Breast epithelium (tissue), 4 donors: ENCODE measurements at regions not wholly inside any gene's neighbourhood (a gene's known extent, or its start where the extent isn't known, plus 50 kb on each side); places are given as distances from the start of the nearest gene placed in this dataset.
"Not testable (repeated sequence)": the region's sequence is repeated elsewhere in the genome, so short reads cannot be mapped to it uniquely, and the experiment has no call there.

ENCODE experiments used
- DNase-seq, 2 donors: peaks; one replicate each; pipeline ENCODE4 v3.0.0-alpha.2; 2019; ENCODE audit warnings: low spot score in 2 of 2
- H3K27ac ChIP-seq, 2 donors: fragments of 200-600 bp; sonication (generic) in 1 of 2; one replicate each; pipeline ENCODE4 v1.5.1; 2016 to 2019; ENCODE audit warnings: mild to moderate bottlenecking in 1 of 2
- H3K27me3 ChIP-seq, 2 donors: fragments of 200-600 bp; sonication (generic) in 1 of 2; one replicate each; pipeline versions ENCODE4 v1.5.1 to v1.6.0; 2017 to 2019; ENCODE audit warnings: control low read depth in 1 of 2, mild to moderate bottlenecking in 1 of 2
- H3K36me3 ChIP-seq: fragments of 200-600 bp; one replicate; pipeline ENCODE4 v1.5.1; 2019
- H3K4me1 ChIP-seq, 2 donors: fragments of 200-600 bp; sonication (generic); one replicate each; pipeline ENCODE4 v1.5.1; 2016 to 2019; ENCODE audit warnings: control low read depth in 1 of 2
- H3K4me3 ChIP-seq, 3 donors: fragments of 200-600 bp; sonication (generic); 1 replicate in 2 of 3; 2 replicates in 1 of 3; pipeline ENCODE4 v1.5.1; 2016 to 2019; ENCODE audit warnings: mild to moderate bottlenecking in 3 of 3, moderate library complexity in 2 of 3
- H3K9me3 ChIP-seq, 2 donors: fragments of 200-600 bp; sonication (generic) in 1 of 2; one replicate each; pipeline ENCODE4 v1.5.1; 2016 to 2019; ENCODE audit warnings: control low read depth in 1 of 2
- POLR2A ChIP-seq: fragments of 450-650 bp; IDR thresholded peaks from one replicate; pipeline ENCODE4 v1.6.1; 2016; ENCODE audit warnings: antibody characterized with exemption, mild to moderate bottlenecking, moderate library complexity
- POLR2AphosphoS5 ChIP-seq, 3 donors: sonication (generic); formaldehyde crosslinking; IDR thresholded peaks; one replicate each; pipeline ENCODE4 v1.6.1; 2017; ENCODE audit warnings: antibody characterized with exemption in 3 of 3
- intact Hi-C: fragments of 100-400 bp; cut with DNase I; formaldehyde crosslinking; loops from one replicate; pipeline ENCODE4 v1.15.1; 2023; ENCODE audit warnings: low total_unique reads
- TF ChIP-seq, protein P1 (sequence below), 3 donors: fragments of 450-650 bp; IDR thresholded peaks; one replicate each; pipeline ENCODE4 v1.5.1; 2016 to 2017; ENCODE audit warnings: antibody characterized with exemption in 3 of 3, mild to moderate bottlenecking in 3 of 3, moderate library complexity in 3 of 3

DNA sequence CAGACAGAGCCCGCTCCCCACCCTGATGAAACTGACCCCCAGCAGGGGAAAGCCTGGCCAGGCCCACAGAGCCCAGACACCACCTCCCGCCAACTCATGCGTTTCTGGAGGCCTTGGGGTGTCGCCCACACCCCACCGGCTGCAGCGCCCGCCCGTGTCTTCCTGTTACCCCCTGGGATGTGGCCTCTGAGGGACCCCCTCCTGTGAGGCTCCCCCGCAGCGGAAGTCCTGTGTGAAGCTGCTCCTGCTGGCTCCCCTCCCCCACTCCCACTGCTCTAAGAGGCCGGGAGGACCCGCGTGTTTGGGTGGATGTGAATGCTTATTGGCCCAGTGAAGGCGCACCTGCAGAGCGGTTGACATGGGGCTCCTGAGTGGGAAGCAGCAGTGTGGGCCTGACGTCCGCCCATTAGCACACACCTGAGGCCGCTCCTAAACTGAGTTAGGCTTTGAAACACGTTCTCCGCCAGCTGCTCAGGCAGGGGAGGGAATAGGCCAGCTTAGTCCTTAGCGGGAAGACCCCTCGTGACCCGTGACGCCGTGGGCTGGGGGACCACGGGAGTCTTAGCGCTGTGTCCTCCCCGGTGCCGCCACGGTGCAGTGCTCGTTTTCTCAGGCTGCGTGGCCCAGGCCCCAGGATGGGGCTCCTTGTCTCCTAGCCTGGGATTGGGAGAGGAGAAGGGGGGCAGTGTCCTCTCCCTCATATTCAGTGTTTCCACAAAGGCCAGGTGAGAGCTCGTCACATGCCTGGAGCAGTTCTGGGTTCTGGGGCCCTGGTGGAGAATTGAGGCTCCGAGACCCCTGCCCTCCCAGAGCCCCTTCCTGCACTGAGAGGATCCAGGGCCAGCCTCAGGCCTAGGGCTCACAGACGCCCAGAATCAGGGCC, 323.4 kb upstream of the SFSWAP start:
- H3K27ac ChIP-seq, result no peak overlapping the region
- H3K4me3 ChIP-seq, result no peak overlapping the region
- DNase-seq, result no peak
- H3K27me3 ChIP-seq, result peaks cover 0 to 75% of the 10 kb centered on the region in 2 donors
- TF ChIP-seq, protein P1, sequence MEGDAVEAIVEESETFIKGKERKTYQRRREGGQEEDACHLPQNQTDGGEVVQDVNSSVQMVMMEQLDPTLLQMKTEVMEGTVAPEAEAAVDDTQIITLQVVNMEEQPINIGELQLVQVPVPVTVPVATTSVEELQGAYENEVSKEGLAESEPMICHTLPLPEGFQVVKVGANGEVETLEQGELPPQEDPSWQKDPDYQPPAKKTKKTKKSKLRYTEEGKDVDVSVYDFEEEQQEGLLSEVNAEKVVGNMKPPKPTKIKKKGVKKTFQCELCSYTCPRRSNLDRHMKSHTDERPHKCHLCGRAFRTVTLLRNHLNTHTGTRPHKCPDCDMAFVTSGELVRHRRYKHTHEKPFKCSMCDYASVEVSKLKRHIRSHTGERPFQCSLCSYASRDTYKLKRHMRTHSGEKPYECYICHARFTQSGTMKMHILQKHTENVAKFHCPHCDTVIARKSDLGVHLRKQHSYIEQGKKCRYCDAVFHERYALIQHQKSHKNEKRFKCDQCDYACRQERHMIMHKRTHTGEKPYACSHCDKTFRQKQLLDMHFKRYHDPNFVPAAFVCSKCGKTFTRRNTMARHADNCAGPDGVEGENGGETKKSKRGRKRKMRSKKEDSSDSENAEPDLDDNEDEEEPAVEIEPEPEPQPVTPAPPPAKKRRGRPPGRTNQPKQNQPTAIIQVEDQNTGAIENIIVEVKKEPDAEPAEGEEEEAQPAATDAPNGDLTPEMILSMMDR (IDR thresholded peaks at IDR 0.05), result no peak
- TF ChIP-seq POLR2A (no peak), POLR2AphosphoS5 (IDR thresholded peaks at IDR 0.05) (no peak)
- intact Hi-C loops, result no loop called here
- H3K9me3 ChIP-seq, result no peaks in the 10 kb centered on the region
- H3K4me1 ChIP-seq, result no peaks in the 10 kb centered on the region
- H3K36me3 ChIP-seq, result no peaks in the 10 kb centered on the region

- H3K4me1 ChIP-seq, H3K9me3 ChIP-seq, H3K27ac ChIP-seq, H3K36me3 ChIP-seq, H3K4me3 ChIP-seq, DNase-seq, intact Hi-C loops: not testable (repeated sequence)
- peaks cover 0 to 73% of the 10 kb centered on the region in 2 donors for H3K27me3 ChIP-seq
Observed at GRCh38 chr12:131388164-131389053, 322.5 kb upstream of the SFSWAP start.

- no peaks in the 10 kb centered on the region for H3K9me3 ChIP-seq
- no peak overlapping the region for H3K4me3 ChIP-seq
- H3K4me1 ChIP-seq, result no peaks in the 10 kb centered on the region
- no peak overlapping the region for H3K27ac ChIP-seq
- no peaks in the 10 kb centered on the region for H3K36me3 ChIP-seq
- H3K27me3 ChIP-seq, result peaks cover 0 to 64% of the 10 kb centered on the region in 2 donors
- intact Hi-C loops, result no loop called here
- no peak for TF ChIP-seq POLR2A
- TF ChIP-seq, protein P1 (IDR thresholded peaks at IDR 0.05), result no peak
- no peak for TF ChIP-seq POLR2AphosphoS5 (IDR thresholded peaks at IDR 0.05)
- DNase-seq, result no peak
Observed at GRCh38 chr12:131389054-131390013, 321.6 kb upstream of the SFSWAP start.

DNA sequence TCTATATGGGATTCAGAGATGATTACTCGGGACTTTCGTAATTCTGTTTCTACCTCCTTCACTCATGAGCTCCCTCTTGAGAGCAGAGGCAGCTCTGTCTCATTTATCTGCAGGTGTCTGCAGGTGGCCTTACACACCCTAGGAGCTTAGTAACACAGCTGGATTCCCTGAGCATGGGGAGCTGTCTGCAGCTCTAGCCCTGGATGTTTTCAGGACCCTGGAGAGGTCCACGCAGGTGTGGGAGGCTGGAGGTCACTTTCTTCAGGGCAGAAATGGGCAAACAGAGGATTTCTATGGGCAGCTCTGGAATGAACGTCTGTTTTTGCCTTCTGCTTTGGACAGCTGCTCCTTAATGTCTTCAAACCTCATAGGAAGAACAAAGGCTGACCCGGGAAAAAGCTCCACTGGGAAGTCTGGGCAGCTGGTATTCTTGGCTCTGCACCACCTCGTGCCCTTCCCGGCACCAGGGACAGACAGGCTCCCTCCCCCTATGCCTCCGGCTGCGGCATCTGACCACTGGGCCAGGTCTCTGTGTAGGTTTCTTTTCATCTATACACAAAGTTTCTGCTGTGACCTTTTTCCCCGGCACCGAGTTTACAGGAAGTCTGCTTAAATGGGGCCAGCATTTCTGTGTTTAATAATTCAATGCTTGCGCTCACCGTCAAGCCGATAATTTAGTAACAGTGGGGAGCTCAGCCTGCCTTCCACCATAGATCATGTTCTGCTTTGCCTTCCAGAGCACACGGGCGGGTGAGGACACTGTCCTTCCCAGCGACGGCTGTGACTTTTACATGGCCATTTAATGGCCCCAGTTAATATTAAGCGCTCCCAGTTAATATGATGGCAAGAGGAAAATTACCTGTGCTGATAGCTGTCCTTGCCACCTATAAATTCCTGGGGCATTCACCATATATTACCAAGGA, 320.2 kb upstream of the SFSWAP start:
- no peak for TF ChIP-seq POLR2A
- TF ChIP-seq, protein P1 (IDR thresholded peaks at IDR 0.05), result no peak
- no peak for TF ChIP-seq POLR2AphosphoS5 (IDR thresholded peaks at IDR 0.05)
- Histone ChIP-seq H3K4me3 (no peak overlapping the region), H3K9me3 (no peaks in the 10 kb centered on the region), H3K4me1 (no peaks in the 10 kb centered on the region), H3K27ac (no peak overlapping the region), H3K36me3 (no peaks in the 10 kb centered on the region), H3K27me3 (peaks cover 0 to 50% of the 10 kb centered on the region in 2 donors)
- DNase-seq, result no peak
- intact Hi-C loops, result no loop called here
